ENCODE measurements at regions not wholly inside any gene's neighbourhood (a gene's known extent, or its start where the extent isn't known, plus 50 kb on each side); places are given as distances from the start of the nearest gene placed in this dataset.

DNA sequence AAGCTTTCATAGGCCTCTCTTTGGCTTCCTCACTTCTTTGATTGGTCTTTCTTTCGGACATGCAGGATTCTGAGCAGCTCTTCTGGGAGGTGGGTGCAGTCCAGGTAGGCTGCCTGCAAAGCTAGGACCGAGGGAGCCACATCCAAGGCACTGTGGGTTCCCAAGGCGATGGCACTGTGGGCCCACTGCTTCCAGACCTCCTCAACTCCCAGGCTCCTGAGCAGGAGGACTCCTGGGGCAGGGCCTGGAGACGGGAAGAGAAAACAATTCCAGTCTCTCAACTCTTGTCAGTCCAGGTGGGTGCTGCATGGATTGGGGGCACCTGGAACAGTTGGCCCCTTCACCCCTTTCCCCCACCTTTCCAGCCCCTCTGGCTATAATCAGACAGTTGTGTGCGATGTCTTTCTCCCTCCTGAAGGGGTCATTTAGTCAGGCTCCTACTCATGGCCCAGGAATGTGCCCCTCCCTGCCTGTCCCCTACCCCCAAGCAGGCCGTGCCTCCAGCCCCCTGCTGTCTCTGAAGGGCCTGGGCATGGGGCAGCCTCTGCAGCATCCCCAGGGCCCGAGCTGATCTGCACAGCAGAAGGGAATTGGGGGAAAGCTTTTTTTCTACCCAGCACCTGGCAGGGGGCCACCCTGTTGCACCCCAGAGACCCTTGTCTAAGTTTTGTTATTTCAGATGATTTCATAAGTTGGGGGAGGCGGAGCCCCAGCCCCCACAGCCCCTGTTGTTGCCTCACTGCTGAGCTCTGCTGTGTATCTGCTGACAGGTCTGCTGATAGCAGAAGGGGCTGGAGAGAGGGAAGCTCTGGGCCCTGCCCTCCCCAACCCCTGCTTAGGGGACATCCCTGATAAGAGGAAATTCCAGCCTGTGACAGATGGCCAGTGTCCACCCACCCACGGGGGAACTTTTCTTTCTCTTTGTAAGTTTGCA, 330.3 kb downstream of the SEC14L1 start:
- no peak for DNase-seq (ENCODE audit: extremely low read depth in 1 of 11, low read depth in 9 of 11, low spot score in 4 of 11)

DNA sequence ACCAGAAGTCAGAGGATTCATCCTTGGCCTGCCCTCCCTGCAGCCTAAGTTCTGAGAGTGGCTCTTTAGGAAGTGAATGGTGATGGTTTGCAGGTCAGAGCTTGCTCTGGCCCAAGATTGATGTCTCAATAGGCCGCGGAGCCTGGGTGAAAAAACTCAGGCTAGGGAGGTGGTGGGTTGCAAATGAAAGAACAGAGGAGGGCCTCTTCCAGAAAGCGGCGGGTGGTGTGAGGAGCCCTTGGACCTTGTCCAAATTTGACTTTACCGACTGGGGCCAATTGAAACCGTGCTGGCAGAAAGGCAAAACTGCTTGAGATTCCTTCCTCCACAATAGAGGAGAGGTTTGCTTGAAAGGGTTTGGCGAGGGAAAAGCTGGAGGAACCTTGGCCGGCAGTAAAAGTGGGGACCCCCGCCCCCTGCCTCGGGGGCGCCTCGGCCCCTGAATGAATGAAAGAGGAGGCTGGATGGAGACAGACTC, 331.3 kb downstream of the SEC14L1 start:
- no peak for DNase-seq (ENCODE audit: extremely low read depth in 1 of 11, low read depth in 9 of 11, low spot score in 4 of 11)

DNA sequence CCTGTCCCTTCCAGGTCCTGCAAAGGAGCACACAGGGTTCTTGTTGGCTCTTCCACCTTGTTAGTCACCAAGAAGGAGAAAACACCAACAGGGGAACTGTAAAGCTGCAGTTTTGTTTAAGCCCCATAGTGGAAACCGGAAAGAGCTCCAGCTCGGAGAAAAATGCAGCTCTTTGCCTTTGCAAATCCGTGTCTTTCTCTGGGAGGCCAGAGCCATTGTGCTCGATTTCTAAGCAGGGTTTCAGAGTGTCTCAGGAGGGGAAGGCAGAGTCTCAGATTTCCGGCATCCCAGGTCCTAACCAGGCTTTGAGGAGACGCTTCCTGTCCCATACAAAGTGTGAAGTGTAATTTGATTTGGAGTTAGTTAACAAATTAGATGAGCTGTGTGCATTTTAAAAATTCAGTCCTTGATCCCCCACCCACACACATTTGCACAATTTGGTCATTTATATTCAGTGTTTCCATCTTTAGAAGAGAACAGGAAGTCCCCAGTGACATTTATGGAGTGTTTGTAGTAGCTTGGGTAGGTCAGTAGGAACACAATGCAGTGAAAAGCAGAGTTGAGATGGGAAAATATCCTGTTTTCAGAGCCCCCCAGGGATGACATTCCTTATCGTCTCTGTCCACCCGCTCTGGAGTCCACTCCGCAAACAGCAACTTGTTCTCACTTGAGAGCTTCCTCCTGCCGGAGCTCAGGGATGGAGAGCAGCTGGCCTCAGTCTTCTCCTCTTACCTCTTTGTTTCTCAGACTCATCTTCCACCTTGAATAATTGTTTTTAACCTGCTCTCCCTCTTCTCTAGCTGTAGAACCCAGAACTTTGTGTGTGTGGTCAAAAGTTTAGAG, 331.9 kb downstream of the SEC14L1 start:
- no peak for DNase-seq (ENCODE audit: extremely low read depth in 1 of 11, low read depth in 9 of 11, low spot score in 4 of 11)

DNA sequence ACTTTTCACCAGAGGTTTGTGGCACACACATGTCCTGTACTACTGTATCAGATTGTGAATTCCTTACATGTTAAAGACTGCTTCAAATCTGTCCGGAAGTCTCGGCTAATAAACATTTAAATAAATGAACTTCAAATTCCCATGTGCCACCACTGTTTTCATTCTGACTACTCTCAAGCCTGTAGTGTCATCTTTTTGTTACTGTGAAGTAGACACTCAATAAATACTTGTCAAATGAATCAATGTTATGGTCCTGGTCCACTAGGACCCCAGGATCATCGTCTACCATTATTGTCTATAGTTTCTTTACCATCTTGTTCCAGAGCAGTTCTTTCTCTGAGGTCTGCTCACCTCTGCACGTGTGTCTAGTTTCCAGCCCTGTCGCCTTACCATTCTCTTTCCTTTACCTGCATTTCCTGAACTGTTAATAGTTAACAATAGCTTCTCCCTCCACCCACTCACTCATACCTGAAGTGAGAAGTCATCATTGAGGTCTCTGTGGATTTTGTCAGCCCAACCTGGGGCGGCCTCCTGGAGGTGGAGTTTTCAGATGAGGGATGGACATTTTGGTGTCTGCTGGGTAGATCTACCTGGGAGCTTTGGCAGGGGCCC, 333.0 kb downstream of the SEC14L1 start:
- DNase-seq (ENCODE audit: extremely low read depth in 1 of 11, low read depth in 9 of 11, low spot score in 4 of 11): no peak

DNA sequence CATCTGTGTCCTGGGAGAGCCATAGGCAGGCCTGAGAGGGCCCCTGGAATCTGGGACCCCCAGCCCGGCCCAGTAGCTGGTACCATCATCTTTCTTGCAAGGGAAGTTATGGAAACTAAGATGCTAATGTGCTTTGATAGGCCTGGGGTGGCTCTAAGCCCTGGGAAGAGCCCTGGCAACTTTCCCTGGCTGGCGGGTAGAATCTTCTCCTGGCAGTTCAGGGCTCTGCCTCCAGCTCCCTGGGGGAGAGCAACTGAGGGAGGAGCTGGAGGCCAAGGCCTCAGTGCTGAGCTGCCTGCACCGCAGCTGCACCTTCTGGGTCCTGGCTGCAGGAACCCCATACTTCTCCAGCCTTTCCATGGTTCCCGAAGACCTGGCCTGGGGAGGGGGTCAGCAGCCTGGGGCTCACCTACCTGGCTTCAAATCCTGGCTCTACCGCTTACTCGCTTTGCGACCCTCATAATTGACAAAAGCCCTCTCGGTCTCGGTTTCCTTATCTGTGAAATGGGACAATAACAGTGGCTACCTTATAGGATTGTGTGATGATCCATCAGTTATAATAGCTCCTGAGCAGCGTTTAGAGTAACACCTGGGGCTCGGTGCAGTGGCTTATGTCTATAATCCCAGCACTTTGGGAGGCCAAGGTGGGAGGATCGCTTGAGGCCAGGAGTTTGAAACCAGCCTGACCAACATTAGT, 333.7 kb downstream of the SEC14L1 start:
- DNase-seq (ENCODE audit: extremely low read depth in 1 of 11, low read depth in 9 of 11, low spot score in 4 of 11): no peak

DNA sequence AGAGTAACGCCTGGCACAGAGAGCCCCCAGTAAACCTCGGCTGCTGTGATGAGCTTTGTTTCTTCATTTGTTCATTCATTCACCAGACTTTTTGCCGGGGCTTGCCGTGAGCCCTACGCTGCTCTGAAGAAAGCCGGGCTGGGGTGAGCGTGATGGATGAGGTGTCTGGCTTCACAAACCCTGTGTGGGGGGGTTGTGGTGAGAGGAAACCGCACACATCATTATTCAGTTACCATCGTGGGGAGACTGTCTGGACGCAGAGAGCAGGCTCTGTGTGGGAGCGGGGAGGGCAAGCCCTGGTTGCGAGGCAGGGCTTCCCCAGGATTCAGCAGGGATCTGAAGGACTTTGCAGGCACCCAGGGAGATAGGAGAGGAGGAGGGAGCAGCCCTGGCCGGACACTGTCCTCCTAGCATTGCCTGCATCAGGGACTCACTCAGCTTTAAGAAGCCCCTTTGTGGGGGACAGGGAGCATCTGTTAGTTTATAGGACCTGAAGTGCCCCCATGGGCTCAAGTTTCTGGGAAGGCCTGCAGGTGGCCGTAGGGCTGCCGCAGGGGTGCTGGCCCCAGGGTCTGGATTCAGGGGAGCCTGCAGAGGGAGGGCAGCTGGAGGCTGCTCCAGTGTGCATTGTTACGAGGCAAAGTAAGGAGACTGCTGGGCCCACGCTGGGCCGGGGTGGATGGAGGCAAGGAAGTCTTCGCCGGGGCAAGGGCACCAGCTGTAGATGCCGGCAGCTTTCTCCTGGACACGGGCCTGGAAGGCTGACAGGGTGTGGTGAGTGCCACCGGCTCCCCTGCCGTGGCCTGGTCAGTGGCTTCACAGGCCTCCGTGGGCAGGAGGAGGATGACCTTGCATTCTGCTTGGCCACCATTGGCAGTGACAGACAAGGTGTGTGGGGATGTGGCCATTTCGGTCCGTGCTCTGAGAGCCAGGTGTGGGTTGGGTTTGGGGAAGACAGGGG, 334.5 kb downstream of the SEC14L1 start:
- DNase-seq (ENCODE audit: extremely low read depth in 1 of 11, low read depth in 9 of 11, low spot score in 4 of 11): no peak

DNA sequence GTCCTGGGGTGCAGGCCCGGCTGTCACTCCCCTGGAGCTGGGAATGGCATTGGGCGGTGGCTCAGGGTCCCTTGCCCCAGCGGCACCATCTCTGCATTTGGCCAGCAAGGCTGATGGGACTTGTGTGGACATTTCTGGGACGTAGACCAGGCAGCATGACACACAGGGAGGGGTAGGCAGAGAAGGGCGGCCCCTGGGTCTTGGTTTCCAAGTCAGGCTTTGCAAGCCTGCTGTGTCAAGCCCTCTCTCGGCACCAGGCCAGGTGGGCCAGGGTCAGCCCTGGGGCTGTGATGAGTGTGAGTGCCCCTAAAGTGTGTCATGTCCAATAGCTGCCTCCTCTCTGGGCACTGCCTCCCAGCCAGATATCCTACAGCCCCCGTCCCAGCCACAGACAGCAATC, 335.2 kb downstream of the SEC14L1 start:
- no peak for DNase-seq (ENCODE audit: extremely low read depth in 1 of 11, low read depth in 9 of 11, low spot score in 4 of 11)

DNA sequence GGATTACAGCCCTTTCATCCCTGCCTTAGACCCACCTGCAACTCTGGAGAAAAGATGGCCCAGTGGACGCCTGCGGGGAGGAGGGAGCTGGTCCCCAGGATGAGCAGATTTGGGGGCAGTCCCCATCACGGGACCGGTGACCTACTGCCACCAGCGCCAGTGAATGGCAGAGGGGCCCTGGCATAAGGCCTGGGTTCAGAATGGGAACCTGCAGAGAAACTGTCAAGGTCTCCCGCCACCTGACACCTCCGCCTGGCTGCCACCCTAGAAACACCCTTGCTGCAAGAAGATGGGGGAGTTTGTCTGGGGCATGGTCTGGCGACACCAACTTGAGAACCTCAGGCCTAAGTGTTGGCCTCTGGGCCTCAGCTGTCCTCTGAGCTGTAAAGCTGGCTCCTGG, 335.7 kb downstream of the SEC14L1 start:
- no peak for DNase-seq (ENCODE audit: extremely low read depth in 1 of 11, low read depth in 9 of 11, low spot score in 4 of 11)

DNA sequence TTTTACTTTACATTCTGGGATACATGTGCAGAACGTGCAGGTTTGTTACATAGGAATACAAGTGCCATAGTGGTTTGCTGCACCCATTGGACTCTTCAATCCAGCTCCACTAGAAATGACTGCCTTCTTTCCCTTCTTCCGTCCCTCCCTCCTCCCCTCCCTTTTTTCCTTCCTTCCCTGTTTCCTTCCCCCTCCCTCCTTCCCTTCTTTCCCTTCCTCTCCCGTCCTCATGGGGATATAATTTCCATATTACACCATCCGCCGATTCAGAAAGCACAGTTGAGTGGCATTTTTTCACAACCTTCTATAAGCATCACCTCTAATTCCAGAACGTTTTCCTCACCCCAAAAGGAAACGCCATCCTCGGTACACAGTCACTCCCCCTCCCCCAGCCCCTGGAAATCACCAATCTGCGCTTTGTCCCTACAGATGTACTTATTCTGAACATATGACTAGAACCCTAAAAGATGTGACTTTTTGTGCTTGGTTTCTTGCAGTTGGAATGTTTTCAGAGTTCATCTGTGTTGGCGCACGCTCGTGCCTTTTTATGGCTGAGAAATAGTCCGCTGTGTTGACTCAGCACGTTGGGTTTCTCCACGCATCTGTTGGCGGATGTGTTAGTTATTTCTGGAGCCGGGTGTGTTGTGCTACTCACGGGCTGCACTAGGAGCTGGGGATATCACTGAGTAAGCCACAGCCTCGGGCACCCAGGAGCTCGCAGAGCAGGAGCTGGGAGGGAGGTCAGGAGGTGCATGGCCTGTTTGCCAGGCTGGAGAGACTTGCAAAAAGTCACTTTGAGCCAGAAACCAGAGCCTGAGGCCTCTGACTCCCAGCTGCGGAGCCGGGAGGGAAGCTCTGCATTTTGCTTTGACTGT, 336.4 kb downstream of the SEC14L1 start:
- DNase-seq (ENCODE audit: extremely low read depth in 1 of 11, low read depth in 9 of 11, low spot score in 4 of 11): peak in 1 of 11 donors; percentile 41

DNA sequence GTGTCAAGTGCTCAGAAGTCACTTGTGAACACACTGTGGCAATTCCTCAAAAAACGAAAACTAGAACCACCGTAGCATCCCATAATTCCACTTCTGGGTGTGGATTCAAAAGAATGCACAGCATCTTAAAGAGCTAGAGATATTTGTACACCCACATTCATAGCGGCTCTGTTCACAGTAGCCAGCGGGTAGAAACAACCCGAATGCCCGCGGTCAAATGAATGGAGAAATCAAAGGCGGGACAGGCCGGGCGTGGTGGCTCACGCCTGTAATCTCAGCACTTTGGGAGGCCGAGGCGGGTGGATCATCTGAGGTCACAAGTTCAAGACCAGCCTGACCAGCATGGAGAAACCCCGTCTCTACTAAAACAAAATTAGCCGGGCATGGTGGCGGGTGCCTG, 337.5 kb downstream of the SEC14L1 start:
- no peak for DNase-seq (ENCODE audit: extremely low read depth in 1 of 11, low read depth in 9 of 11, low spot score in 4 of 11)

DNA sequence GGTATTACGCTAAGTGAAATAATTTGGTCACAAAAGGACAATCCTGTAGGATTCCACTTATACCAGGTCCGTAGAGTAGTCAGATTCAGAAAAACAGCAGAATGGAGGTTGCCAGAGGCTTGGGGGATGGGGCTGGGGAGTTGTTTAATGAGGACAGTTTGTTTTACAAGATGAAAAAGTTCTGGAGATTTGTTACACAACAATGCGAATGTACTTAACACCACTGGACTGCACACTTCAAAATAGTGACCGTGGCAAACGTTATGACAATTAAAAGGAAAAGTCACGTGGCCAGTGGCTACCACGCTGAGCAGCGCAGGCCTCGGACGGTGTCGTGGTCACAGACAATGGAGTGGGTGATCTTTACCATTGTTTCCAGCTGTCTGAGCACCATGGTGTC, 338.1 kb downstream of the SEC14L1 start:
- DNase-seq (ENCODE audit: extremely low read depth in 1 of 11, low read depth in 9 of 11, low spot score in 4 of 11): no peak

DNA sequence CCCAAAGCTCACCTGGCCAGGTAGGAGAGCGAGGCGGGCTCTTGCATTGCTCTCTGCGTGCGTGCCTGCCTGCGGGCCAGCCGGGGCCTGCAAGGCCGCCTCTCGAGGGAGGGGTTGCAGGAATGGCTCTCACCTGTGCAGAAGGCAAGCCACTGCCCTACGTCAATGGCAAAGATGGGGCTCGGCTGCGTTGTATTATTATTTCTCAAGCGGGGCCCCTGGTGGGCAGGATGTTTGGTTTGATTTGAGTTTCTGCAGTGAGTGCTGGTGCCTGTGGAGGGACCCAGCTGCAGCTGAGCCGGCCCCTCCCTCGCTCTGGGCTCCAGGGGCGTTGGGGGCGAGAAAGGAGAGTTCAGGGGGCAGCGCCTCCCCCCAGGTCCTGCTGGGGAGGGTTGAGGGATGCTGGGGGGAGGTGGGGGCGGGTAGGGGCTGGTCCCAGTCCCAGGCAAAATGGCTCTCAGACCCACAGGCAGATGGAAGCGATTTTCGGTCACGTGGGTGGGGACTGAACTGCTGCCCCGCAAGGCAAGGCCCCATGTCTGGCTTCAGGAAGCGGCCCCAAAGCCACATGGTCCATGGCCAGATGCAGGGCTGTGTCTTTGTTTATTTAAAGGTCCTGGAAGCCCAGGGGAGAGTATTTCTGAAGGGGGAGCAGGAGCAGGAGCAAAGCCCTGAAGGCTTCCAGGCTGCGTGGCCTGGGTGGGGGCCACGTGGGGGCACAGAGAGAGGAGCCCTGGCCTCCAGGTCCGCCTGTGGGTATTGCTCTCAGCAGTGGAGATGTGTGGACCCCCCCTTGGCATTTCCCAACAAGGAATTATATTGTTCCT, 338.8 kb downstream of the SEC14L1 start:
- no peak for DNase-seq (ENCODE audit: extremely low read depth in 1 of 11, low read depth in 9 of 11, low spot score in 4 of 11)

DNA sequence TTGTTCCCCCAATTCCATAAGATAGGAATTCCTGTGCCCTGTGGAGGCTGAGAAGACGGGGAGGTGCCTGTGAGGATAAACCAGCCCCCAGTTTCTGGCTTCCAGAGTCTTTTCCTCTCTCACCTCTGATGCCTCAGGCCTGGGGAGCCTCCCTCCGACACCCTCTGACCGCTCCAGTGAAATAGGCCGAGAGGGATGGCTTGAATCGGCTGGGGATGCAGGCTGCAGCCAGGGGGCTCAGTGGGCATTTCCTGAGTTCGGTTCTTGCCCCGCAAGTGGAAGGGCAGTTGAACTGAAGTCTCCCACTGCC, 339.4 kb downstream of the SEC14L1 start:
- no peak for DNase-seq (ENCODE audit: extremely low read depth in 1 of 11, low read depth in 9 of 11, low spot score in 4 of 11)

DNA sequence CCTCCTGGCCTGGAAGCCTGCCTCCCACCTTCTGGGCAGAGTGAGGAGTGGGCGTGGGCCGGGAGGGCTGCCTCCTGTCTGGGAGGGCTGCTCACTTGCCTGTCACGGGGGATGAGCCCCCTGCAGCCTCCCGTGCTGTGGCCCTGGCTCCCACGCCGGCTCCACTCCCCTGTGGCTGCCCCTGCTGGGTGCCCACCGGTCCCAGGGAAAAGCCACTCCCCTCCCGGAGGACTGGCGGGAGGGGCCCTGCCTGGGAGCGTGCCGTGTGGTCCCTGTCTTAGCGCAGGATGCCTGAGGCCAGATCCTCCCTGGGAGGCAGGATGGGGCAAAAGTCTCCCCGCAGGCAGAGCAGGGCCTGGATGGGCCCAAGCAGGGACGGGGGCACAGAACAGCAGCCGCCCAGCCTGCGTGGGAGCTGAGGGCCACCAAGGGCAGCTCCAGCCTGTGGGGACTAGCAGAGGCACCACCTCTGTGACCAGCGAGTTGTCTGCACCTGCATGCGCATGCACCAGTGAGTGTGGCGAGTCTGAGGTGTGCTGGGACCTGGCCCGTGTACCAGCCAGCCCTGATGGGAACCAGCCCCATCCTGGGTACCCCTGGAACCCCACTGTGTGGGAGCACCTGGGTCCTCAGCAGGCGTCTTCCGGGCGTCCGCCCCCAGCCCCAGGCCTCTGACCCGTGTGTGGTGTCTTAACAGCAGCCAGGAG, 339.9 kb downstream of the SEC14L1 start:
- DNase-seq (ENCODE audit: extremely low read depth in 1 of 11, low read depth in 9 of 11, low spot score in 4 of 11): no peak

DNA sequence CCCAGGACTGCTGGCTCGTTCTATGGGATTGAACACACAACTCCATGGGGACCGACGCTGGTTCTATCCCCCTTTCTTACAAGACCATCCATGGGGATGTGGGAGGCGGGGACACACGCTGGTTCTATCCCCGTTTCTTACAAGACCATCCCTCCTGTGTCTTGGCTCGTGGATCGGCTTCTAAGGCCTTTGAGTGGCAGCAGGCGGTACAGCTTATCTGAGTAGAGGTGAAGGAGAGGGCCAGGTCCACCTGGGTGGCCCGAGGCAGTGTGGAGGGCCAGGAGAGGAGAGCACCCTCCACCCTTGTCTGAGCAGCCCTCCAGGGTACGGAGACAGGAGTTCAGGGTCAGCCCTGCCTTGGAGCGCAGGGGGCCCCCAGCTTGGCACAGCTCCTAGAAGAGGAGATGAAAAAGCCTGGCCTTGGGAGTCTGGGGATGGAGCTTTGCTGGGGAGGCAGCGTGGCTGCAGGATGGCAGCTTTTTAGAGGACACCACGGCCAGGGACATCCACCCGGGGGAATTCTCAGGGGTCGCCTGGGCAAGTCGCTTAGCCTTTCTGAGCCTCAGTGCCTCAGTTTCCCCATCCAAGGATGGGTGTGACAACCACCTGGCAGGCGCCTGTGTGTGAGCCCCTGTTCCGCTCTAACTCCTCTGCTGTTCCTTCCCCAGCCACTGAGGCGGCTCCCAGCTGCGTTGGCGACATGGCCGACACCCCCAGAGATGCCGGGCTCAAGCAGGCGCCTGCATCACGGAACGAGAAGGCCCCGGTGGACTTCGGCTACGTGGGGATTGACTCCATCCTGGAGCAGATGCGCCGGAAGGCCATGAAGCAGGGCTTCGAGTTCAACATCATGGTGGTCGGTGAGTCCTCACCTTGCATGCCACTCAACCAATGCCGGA, 341.0 kb downstream of the SEC14L1 start:
- DNase-seq (ENCODE audit: extremely low read depth in 1 of 11, low read depth in 9 of 11, low spot score in 4 of 11): no peak

All from renal cortex interstitium (tissue), 11 donors.